Endodermal cell (in vitro differentiated cells): ENCODE measurements at regions not wholly inside any gene's neighbourhood (a gene's known extent, or its start where the extent isn't known, plus 50 kb on each side); places are given as distances from the start of the nearest gene placed in this dataset.

Experiments
- DNase-seq: peaks from one replicate; pipeline ENCODE4 v3.0.0-alpha.2; 2017
- H3K27ac ChIP-seq: 2 replicates; pipeline ENCODE4 v1.5.1; 2013; ENCODE audit warnings: mild to moderate bottlenecking, low read depth, low read length, moderate library complexity
- H3K27me3 ChIP-seq: 2 replicates; pipeline ENCODE4 v1.6.1; 2013; ENCODE audit warnings: mild to moderate bottlenecking, low read length, moderate library complexity; ENCODE audit not compliant: insufficient read depth, control insufficient read depth, poor library complexity, severe bottlenecking
- H3K36me3 ChIP-seq: 2 replicates; pipeline ENCODE4 v1.7.0; 2013; ENCODE audit warnings: mild to moderate bottlenecking, low read length, moderate library complexity; ENCODE audit not compliant: control insufficient read depth, insufficient read depth
- H3K4me1 ChIP-seq: one replicate; pipeline ENCODE4 v1.7.0; 2013; ENCODE audit warnings: low read length; ENCODE audit not compliant: control insufficient read depth, insufficient read depth
- H3K4me3 ChIP-seq: 2 replicates; pipeline ENCODE4 v1.5.1; 2013; ENCODE audit warnings: mild to moderate bottlenecking, low read length, moderate library complexity
- H3K9ac ChIP-seq: 2 replicates; pipeline ENCODE4 v1.6.1; 2013; ENCODE audit warnings: mild to moderate bottlenecking, low read length, moderate library complexity; ENCODE audit not compliant: poor library complexity, severe bottlenecking; ENCODE audit errors: extremely low read depth
- H3K9me3 ChIP-seq: 2 replicates; pipeline ENCODE4 v1.6.1; 2013; ENCODE audit warnings: mild to moderate bottlenecking, low read length, moderate library complexity; ENCODE audit not compliant: control insufficient read depth
- H3K27ac Mint-ChIP-seq: 2 replicates; pipeline ENCODE4 v1.8.0; 2020; ENCODE audit warnings: mixed read lengths
- H3K27me3 Mint-ChIP-seq: 2 replicates; pipeline ENCODE4 v1.8.0; 2021; ENCODE audit warnings: mild to moderate bottlenecking, mixed read lengths; ENCODE audit not compliant: insufficient read depth
- H3K36me3 Mint-ChIP-seq: 2 replicates; pipeline ENCODE4 v1.8.0; 2020; ENCODE audit warnings: low read depth, mixed read lengths
- H3K4me1 Mint-ChIP-seq: 2 replicates; pipeline ENCODE4 v1.8.0; 2020; ENCODE audit warnings: mixed read lengths
- H3K4me3 Mint-ChIP-seq: 2 replicates; pipeline ENCODE4 v1.8.0; 2020; ENCODE audit warnings: mild to moderate bottlenecking, moderate library complexity, mixed read lengths
- H3K9me3 Mint-ChIP-seq: 2 replicates; pipeline ENCODE4 v1.8.0; 2020; ENCODE audit warnings: mild to moderate bottlenecking, mixed read lengths
- WGBS, 2 experiments: methylation state at CpG; one replicate each; pipeline versions ENCODE4 v1.1.5 to v1.1.7; 2013; ENCODE audit warnings: missing lambda C conversion rate in 2 of 2, mixed read lengths in 1 of 2; ENCODE audit not compliant: insufficient coverage in 1 of 2, insufficient read length in 1 of 2; 5-methylcytosine and 5-hydroxymethylcytosine counted together
- TF ChIP-seq, protein P1 (sequence below): fragments of 200-600 bp; sonication (generic); conservative IDR thresholded peaks from 2 replicates; pipeline ENCODE4 v1.5.0; 2021; ENCODE audit warnings: antibody characterized with exemption, mild to moderate bottlenecking

- H3K27ac Mint-ChIP-seq: no peak overlapping the region
- TF ChIP-seq, protein P1, sequence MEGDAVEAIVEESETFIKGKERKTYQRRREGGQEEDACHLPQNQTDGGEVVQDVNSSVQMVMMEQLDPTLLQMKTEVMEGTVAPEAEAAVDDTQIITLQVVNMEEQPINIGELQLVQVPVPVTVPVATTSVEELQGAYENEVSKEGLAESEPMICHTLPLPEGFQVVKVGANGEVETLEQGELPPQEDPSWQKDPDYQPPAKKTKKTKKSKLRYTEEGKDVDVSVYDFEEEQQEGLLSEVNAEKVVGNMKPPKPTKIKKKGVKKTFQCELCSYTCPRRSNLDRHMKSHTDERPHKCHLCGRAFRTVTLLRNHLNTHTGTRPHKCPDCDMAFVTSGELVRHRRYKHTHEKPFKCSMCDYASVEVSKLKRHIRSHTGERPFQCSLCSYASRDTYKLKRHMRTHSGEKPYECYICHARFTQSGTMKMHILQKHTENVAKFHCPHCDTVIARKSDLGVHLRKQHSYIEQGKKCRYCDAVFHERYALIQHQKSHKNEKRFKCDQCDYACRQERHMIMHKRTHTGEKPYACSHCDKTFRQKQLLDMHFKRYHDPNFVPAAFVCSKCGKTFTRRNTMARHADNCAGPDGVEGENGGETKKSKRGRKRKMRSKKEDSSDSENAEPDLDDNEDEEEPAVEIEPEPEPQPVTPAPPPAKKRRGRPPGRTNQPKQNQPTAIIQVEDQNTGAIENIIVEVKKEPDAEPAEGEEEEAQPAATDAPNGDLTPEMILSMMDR: no peak
Observed at GRCh38 chr15:29490747-29491471, 221.3 kb upstream of the NSMCE3 start.

GRCh38 chr15:29480949-29481348, 211.3 kb upstream of the NSMCE3 start:
- Histone ChIP-seq H3K4me3 (no peak overlapping the region), H3K27me3 (no peaks in the 10 kb centered on the region), H3K9me3 (no peaks in the 10 kb centered on the region), H3K9ac (no peak overlapping the region), H3K27ac (no peak overlapping the region), H3K36me3 (no peaks in the 10 kb centered on the region), H3K4me1 (no peaks in the 10 kb centered on the region)
- H3K27ac Mint-ChIP-seq: no peak overlapping the region
- no peak overlapping the region for H3K4me3 Mint-ChIP-seq
- TF ChIP-seq, protein P1: no peak
- no peaks in the 10 kb centered on the region for H3K9me3 Mint-ChIP-seq
- H3K27me3 Mint-ChIP-seq: no peaks in the 10 kb centered on the region
- no peak for DNase-seq
- WGBS, 2 experiments: 84 to 91% methylated on average over 3 to 4 of the region's 4 CpGs
- H3K4me1 Mint-ChIP-seq: no peaks in the 10 kb centered on the region
- no peaks in the 10 kb centered on the region for H3K36me3 Mint-ChIP-seq

More at GRCh38 chr15:29490747-29491471, 221.3 kb upstream of the NSMCE3 start:
- Histone ChIP-seq H3K4me1 (no peaks in the 10 kb centered on the region), H3K4me3 (no peak overlapping the region), H3K9me3 (peaks cover 6% of the 10 kb centered on the region), H3K27ac (no peak overlapping the region), H3K27me3 (no peaks in the 10 kb centered on the region), H3K9ac (no peak overlapping the region), H3K36me3 (no peaks in the 10 kb centered on the region)
- 94 to 95% methylated on average over 10 to 25 of the region's 25 CpGs for WGBS, 2 experiments
- Mint-ChIP-seq H3K4me3 (no peak overlapping the region), H3K36me3 (no peaks in the 10 kb centered on the region), H3K4me1 (peaks cover 5% of the 10 kb centered on the region), H3K9me3 (peaks cover 23% of the 10 kb centered on the region), H3K27me3 (no peaks in the 10 kb centered on the region)
- no peak for DNase-seq

GRCh38 chr15:29480278-29480677, 210.7 kb upstream of the NSMCE3 start:
- Mint-ChIP-seq H3K27ac (no peak overlapping the region), H3K4me3 (no peak overlapping the region), H3K36me3 (no peaks in the 10 kb centered on the region), H3K9me3 (no peaks in the 10 kb centered on the region), H3K4me1 (no peaks in the 10 kb centered on the region), H3K27me3 (no peaks in the 10 kb centered on the region)
- H3K4me3 ChIP-seq: no peak overlapping the region
- H3K4me1 ChIP-seq: no peaks in the 10 kb centered on the region
- no peak overlapping the region for H3K27ac ChIP-seq
- no peaks in the 10 kb centered on the region for H3K27me3 ChIP-seq
- no peaks in the 10 kb centered on the region for H3K36me3 ChIP-seq
- DNase-seq: no peak
- H3K9me3 ChIP-seq: no peaks in the 10 kb centered on the region
- WGBS, 2 experiments: 87 to 90% methylated on average over 5 to 8 of the region's 8 CpGs
- no peak overlapping the region for H3K9ac ChIP-seq
- TF ChIP-seq, protein P1: no peak
